ENCODE measurements at regions not wholly inside any gene's neighbourhood (a gene's known extent, or its start where the extent isn't known, plus 50 kb on each side); places are given as distances from the start of the nearest gene placed in this dataset.

DNA sequence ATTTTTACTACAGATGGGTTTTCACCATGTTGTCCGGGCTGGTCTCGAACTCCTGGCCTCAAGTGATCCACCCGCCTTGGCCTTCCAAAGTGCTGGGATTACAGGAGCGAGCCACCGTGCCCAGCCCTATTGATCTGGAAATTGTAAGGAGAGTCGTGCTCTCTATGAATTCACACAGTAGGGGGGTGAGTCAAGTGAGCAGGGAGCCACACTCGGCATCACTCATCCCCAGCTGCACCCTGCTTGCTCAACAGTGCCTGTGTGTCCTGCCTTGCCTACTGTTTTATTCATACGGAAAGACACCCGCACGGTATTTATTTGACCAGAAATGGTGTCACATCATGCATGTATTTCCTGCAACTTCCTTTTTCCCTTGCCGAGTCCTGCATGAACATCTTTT, 157.2 kb upstream of the FOXF1 start:
- peaks cover 11% of the 10 kb centered on the region for H3K36me3 Mint-ChIP-seq (ENCODE audit: unreplicated experiment)
- H3K4me1 Mint-ChIP-seq (ENCODE audit: low read depth, unreplicated experiment), result no peaks in the 10 kb centered on the region
- DNase-seq, result no peak
- H3K4me3 Mint-ChIP-seq (ENCODE audit: unreplicated experiment), result no peak overlapping the region
- peaks cover 11% of the 10 kb centered on the region for H3K27me3 Mint-ChIP-seq (ENCODE audit: unreplicated experiment)
- TF ChIP-seq, protein P1, sequence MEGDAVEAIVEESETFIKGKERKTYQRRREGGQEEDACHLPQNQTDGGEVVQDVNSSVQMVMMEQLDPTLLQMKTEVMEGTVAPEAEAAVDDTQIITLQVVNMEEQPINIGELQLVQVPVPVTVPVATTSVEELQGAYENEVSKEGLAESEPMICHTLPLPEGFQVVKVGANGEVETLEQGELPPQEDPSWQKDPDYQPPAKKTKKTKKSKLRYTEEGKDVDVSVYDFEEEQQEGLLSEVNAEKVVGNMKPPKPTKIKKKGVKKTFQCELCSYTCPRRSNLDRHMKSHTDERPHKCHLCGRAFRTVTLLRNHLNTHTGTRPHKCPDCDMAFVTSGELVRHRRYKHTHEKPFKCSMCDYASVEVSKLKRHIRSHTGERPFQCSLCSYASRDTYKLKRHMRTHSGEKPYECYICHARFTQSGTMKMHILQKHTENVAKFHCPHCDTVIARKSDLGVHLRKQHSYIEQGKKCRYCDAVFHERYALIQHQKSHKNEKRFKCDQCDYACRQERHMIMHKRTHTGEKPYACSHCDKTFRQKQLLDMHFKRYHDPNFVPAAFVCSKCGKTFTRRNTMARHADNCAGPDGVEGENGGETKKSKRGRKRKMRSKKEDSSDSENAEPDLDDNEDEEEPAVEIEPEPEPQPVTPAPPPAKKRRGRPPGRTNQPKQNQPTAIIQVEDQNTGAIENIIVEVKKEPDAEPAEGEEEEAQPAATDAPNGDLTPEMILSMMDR (IDR thresholded peaks at IDR 0.05; ENCODE audit: partially characterized antibody, unreplicated experiment), result no peak
- H3K27ac Mint-ChIP-seq (ENCODE audit: unreplicated experiment), result no peak overlapping the region
- peaks cover 13% of the 10 kb centered on the region for H3K9me3 Mint-ChIP-seq (ENCODE audit: unreplicated experiment)

GRCh38 chr16:86353948-86354347, 156.4 kb upstream of the FOXF1 start:
- Mint-ChIP-seq H3K4me1 (ENCODE audit: low read depth, unreplicated experiment) (no peaks in the 10 kb centered on the region), H3K36me3 (ENCODE audit: unreplicated experiment) (peaks cover 11% of the 10 kb centered on the region), H3K4me3 (ENCODE audit: unreplicated experiment) (no peak overlapping the region), H3K27ac (ENCODE audit: unreplicated experiment) (no peak overlapping the region), H3K9me3 (ENCODE audit: unreplicated experiment) (peaks cover 15% of the 10 kb centered on the region), H3K27me3 (ENCODE audit: unreplicated experiment) (peaks cover 11% of the 10 kb centered on the region)
- no peak for DNase-seq
- TF ChIP-seq, protein P1 (IDR thresholded peaks at IDR 0.05; ENCODE audit: partially characterized antibody, unreplicated experiment), result no peak

- Mint-ChIP-seq H3K4me1 (ENCODE audit: low read depth, unreplicated experiment) (no peaks in the 10 kb centered on the region), H3K9me3 (ENCODE audit: unreplicated experiment) (peaks cover 17% of the 10 kb centered on the region), H3K27ac (ENCODE audit: unreplicated experiment) (no peak overlapping the region), H3K27me3 (ENCODE audit: unreplicated experiment) (peaks cover 11% of the 10 kb centered on the region), H3K36me3 (ENCODE audit: unreplicated experiment) (peaks cover 11% of the 10 kb centered on the region), H3K4me3 (ENCODE audit: unreplicated experiment) (no peak overlapping the region)
- DNase-seq, result no peak
- TF ChIP-seq, protein P1 (IDR thresholded peaks at IDR 0.05; ENCODE audit: partially characterized antibody, unreplicated experiment), result no peak
These were observed 155.4 kb upstream of the FOXF1 start for GRCh38 chr16:86354641-86355513.

GRCh38 chr16:86355531-86355930, 154.8 kb upstream of the FOXF1 start:
- Mint-ChIP-seq H3K27me3 (ENCODE audit: unreplicated experiment) (peaks cover 9% of the 10 kb centered on the region), H3K9me3 (ENCODE audit: unreplicated experiment) (peaks cover 17% of the 10 kb centered on the region), H3K36me3 (ENCODE audit: unreplicated experiment) (peaks cover 11% of the 10 kb centered on the region), H3K27ac (ENCODE audit: unreplicated experiment) (no peak overlapping the region), H3K4me3 (ENCODE audit: unreplicated experiment) (no peak overlapping the region), H3K4me1 (ENCODE audit: low read depth, unreplicated experiment) (no peaks in the 10 kb centered on the region)
- TF ChIP-seq, protein P1 (IDR thresholded peaks at IDR 0.05; ENCODE audit: partially characterized antibody, unreplicated experiment), result no peak
- DNase-seq, result no peak

- Mint-ChIP-seq H3K4me1 (ENCODE audit: low read depth, unreplicated experiment) (no peaks in the 10 kb centered on the region), H3K36me3 (ENCODE audit: unreplicated experiment) (peaks cover 11% of the 10 kb centered on the region), H3K27me3 (ENCODE audit: unreplicated experiment) (peaks cover 9% of the 10 kb centered on the region), H3K9me3 (ENCODE audit: unreplicated experiment) (peaks cover 16% of the 10 kb centered on the region), H3K27ac (ENCODE audit: unreplicated experiment) (no peak overlapping the region), H3K4me3 (ENCODE audit: unreplicated experiment) (no peak overlapping the region)
- no peak for DNase-seq
- TF ChIP-seq, protein P1 (IDR thresholded peaks at IDR 0.05; ENCODE audit: partially characterized antibody, unreplicated experiment), result no peak
These were observed 154.4 kb upstream of the FOXF1 start for GRCh38 chr16:86355951-86356350.

All from glutamatergic neuron (in vitro differentiated cells).